ENCODE measurements at regions not wholly inside any gene's neighbourhood (a gene's known extent, or its start where the extent isn't known, plus 50 kb on each side); places are given as distances from the start of the nearest gene placed in this dataset.

GRCh38 chr1:216922406-216922805, 199.2 kb upstream of the ESRRG start:
- no peak for DNase-seq (ENCODE audit: low read depth, low spot score)

- DNase-seq (ENCODE audit: low read depth, low spot score) = no peak
Observed at GRCh38 chr1:216921866-216922265, 198.6 kb upstream of the ESRRG start.

GRCh38 chr1:216919060-216919970, 196.1 kb upstream of the ESRRG start:
- no peak for DNase-seq (ENCODE audit: low read depth, low spot score)

- no peak for DNase-seq (ENCODE audit: low read depth, low spot score)
Observed at GRCh38 chr1:216916890-216917438, 193.7 kb upstream of the ESRRG start.

- no peak for DNase-seq (ENCODE audit: low read depth, low spot score)
Observed at GRCh38 chr1:216914974-216915373, 191.7 kb upstream of the ESRRG start.

- no peak for DNase-seq (ENCODE audit: low read depth, low spot score)
Observed at GRCh38 chr1:216913976-216914375, 190.7 kb upstream of the ESRRG start.

DNA sequence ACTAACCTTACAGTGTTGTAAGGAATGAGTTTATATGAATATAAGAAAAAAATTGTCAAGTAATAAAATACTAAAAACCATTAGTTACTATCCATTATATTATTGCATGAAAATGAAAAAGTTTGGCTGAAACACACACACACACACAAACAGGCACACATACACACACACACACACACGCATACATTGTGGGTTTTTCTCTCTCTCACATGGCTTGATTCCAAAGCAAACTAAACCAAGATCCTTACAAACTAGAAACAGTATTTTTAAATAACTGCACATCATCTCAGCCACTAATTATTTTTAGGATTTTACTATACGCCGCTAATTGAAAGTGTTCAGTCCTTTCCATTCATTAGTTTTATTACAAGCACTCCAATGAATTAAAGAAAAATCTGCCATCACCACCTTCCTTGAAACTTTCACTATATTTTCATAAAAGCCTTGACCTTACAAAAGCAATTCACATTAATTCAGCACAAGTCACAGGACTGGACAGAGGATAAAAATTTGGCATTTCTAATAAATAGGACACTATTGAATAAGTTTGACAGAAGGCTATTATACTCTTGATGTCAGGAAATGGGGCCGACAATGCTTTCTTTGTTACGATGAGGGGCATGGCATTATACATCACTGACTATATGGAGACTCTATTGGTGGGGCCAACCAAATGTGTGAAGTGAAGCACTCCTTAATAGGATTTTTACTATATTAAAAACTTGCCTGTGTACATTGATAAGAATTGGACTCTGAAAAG, 187.0 kb upstream of the ESRRG start:
- DNase-seq (ENCODE audit: low read depth, low spot score) = peak; percentile 63

DNA sequence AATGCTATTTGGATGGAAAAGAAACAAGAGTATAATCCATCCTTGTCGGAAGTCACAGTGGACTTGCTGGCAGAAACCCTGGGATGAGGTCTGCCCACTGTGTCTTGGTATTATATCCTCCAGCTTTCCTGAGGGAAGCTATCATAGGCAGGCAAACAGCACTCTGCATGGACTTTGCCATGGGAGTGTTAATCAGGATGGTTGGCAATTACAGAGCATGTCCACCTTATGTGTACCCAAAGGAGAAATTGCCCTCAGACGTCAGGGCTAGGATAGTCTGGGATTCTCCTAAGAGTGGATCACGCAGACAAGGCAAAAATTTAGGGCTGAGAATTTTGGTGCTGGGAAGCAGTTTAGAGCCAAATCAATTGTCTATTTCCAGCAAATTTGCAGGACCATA, 184.9 kb upstream of the ESRRG start:
- DNase-seq (ENCODE audit: low read depth, low spot score) = no peak

DNA sequence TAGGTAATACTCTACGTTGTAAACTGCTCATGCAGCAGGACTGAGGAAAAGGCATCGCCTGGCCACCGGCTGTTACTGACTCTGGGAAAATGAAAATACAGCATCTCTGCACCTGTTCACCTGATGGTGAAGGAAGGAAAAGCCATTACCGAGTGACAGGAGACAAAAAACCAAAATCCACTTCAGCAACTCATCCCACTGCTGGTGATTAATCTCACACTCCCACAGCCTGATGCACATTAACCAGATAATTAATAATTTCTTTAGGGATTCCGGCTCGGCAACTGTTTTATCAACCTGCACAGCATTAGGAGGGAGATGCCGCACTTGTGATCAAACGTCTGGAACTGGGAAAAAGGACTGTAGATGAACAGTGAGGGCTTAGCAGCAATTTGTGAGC, 183.9 kb upstream of the ESRRG start:
- DNase-seq (ENCODE audit: low read depth, low spot score) = no peak

GRCh38 chr1:216905781-216906180, 182.6 kb upstream of the ESRRG start:
- DNase-seq (ENCODE audit: low read depth, low spot score) = no peak

DNA sequence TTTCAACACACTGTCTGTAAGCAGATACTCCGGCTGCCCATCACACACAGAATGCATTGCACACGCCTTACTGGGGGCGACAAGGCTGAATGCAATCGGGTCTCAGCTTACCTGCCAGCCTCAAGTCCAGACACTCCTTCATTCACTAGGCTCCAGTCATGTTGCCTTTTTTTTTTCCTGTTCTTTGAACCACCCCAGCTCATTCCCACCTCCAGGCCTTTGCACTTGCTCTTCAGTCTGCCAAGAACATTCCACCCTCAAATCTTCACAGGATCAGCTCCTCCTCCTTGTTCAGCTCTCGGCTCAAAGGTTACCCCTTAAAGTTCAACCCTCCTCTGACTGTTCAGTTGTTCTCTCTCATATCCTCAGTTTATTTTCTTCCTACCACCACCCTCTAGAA, 181.9 kb upstream of the ESRRG start:
- DNase-seq (ENCODE audit: low read depth, low spot score) = no peak

GRCh38 chr1:216904471-216904870, 181.2 kb upstream of the ESRRG start:
- DNase-seq (ENCODE audit: low read depth, low spot score) = no peak

DNA sequence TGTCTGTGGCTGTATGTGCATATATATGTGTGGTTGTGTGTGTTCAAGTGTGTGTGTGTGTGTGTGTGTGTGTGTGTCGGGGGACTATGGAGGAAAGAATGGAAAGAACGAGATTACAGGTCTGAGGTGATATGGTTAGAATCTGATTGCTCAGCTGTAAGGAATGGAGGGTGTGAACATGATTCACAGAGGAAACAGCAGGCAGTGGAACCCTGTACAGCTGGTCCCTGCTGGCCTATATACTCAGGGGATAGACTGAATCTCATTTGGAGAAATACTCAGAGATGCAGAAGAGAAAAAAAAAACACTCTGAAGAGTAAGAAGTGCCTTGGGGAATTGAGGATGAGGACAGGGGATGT, 180.1 kb upstream of the ESRRG start:
- peak; percentile 88 for DNase-seq (ENCODE audit: low read depth, low spot score)

DNA sequence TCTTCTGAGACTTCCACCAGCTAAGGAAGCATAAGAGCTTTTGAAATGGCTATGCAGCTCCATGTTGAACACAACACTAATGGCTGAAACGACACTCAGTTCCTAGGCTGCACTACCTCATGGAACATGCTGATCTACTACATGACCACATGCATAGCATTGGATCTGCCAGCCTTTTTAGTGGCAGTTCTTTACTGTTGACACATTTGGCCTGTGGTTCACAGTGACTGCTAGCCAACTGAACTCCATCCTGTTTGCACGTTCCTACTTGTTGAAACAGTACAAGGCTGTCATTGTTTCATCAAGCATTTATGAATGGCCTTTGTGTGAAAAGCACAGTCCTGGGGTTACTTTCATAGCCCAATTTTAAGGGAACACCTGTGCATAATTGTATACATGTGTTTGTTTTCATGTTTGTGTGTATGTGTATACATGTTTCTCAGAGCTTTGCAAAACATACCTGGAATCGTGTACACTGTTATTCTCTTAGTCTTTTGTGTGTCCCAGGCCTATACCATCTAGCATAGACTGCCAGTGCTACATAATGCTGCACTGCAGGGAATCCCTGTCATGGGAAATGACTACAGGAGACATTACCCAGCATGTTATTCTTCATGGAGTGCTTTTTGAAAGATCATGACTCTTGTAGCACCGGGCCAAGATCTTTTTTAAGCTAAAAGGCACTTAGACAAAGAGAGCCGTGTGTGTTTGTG, 179.6 kb upstream of the ESRRG start:
- peak; percentile 69 for DNase-seq (ENCODE audit: low read depth, low spot score)

DNA sequence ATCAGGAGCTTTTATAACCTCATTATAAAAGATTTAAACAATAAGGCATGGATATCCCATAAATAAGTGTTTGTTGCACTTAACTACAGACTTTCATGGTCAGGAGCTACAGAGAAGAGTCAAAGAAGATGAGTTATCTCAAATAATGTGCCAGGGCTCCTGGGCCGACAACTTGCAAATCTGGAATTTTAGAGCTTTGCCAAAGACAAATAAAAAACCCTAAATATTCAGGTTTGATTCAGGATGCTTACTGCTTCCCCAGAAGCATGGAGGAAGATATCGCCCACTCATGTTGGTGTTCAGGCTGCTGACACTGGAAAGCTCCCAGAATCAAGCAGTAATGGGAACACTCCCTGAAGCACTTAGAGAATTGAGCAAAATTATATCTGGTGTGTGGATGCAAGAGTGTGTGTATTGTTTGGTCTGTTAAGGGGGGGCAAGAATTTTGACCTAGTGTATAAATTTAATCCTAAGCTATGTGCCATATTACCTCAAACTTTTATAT, 176.9 kb upstream of the ESRRG start:
- DNase-seq (ENCODE audit: low read depth, low spot score) = no peak

- no peak for DNase-seq (ENCODE audit: low read depth, low spot score)
Observed at GRCh38 chr1:216898801-216899200, 175.6 kb upstream of the ESRRG start.

GRCh38 chr1:216896146-216896545, 172.9 kb upstream of the ESRRG start:
- DNase-seq (ENCODE audit: low read depth, low spot score) = no peak

- DNase-seq (ENCODE audit: low read depth, low spot score) = no peak
Observed at GRCh38 chr1:216894494-216894893, 171.3 kb upstream of the ESRRG start.

DNA sequence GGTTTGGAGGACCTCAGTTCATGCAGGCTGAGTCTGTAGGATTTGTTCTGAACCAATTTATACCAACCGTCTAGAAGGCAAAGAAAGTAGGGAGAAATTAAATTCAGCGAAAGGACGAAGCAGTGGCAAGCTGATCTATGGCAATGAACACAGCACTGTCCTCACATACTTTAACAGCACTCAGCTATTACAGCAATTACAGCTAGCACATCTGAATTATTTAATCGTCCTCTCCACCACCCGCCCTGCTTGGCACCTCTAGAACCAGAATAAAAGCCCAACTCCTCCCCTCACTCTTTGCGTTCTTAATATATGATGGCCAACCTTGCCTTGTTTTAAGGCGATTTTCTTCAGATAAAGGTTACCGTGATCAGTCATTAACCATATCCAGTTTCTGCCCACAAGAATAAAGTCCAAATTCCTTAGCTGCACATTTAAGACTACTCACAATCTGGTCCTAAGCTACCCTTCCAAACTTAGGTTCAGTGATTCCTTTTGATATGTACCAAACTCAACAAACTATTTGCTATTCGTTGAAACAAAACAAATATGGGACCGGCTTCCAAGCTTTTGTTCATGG, 169.4 kb upstream of the ESRRG start:
- no peak for DNase-seq (ENCODE audit: low read depth, low spot score)

DNA sequence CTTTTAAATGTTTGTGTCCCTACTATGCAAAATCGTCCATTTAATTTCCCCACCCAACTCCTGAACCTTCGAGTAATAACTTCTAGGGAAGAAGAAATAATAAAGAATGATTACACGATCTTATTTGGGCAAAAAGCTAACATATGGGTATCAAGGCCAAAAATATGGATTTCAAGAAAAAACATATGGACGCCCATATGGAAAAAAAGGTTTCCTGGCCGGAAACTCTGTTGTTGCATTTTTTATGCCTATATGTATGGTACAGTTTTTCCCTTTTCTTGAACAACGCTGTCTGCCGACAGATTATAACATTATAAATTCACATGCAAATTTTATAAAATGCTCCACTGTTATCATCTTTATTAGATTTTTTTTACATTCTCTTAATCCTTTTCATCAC, 167.6 kb upstream of the ESRRG start:
- no peak for DNase-seq (ENCODE audit: low read depth, low spot score)

DNA sequence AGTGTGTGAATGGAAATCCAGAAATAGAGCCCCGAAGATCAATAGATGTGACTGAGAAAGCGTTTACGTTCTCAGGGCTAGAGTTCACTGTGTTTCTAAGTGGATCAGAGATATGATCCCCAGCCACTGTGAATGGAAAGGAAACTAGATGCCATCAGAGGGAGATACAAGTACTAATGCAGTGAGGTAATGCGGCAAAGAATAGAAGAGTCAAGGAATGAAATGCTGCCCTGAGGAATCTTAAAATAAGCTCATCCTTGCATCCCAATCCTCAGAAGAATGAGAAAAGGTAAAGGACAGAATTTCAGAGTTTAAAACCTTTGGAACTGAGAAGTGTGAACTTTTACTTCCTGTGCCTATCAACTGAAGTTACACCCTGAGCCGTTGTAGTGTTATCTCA, 165.5 kb upstream of the ESRRG start:
- DNase-seq (ENCODE audit: low read depth, low spot score) = no peak
